A673 (cell line): ENCODE measurements at regions not wholly inside any gene's neighbourhood (a gene's known extent, or its start where the extent isn't known, plus 50 kb on each side); places are given as distances from the start of the nearest gene placed in this dataset.

Experiments used
- BruUV-seq: library from RNA; stranded (reverse); fragments of 400-500 nt; replicated peaks from 2 replicates; lab custom pipeline; 2021; lab: Mats Ljungman, UMichigan
- CTCF ChIA-PET: fragments of 300-600 bp; sonication (Branson Sonifier 250); formaldehyde crosslinking; loops from one replicate; lab custom pipeline; 2022; ENCODE audit warnings: antibody characterized with exemption; lab: Charles Lee
- POLR2A ChIA-PET: fragments of 300-600 bp; sonication (Branson Sonifier 250); formaldehyde crosslinking; loops from one replicate; lab custom pipeline; 2022; ENCODE audit warnings: antibody characterized with exemption; ENCODE audit not compliant: low non-redundant PET; lab: Charles Lee
- DNase-seq: peaks from one replicate; pipeline ENCODE4 v3.0.0-alpha.2; 2015; ENCODE audit warnings: low spot score
- H3K27ac ChIP-seq: fragments of 200-600 bp; sonication (generic); 2 replicates; pipeline ENCODE4 v1.5.1; 2016; ENCODE audit warnings: mixed run types, low read depth, mild to moderate bottlenecking, mixed read lengths, antibody characterized with exemption, low read length; ENCODE audit not compliant: poor library complexity, severe bottlenecking
- H3K27me3 ChIP-seq: fragments of 200-600 bp; sonication (generic); replicated peaks from 2 replicates; pipeline ENCODE4 v1.6.1; 2017; ENCODE audit warnings: mixed run types, low read depth, mild to moderate bottlenecking, mixed read lengths, antibody characterized with exemption, low read length; ENCODE audit not compliant: insufficient read depth, poor library complexity
- H3K36me3 ChIP-seq: fragments of 200-600 bp; sonication (generic); 2 replicates; pipeline ENCODE4 v1.6.1; 2016; ENCODE audit warnings: mixed run types, mild to moderate bottlenecking, mixed read lengths, antibody characterized with exemption, low read length; ENCODE audit not compliant: insufficient read depth, poor library complexity, severe bottlenecking
- H3K4me1 ChIP-seq: fragments of 200-600 bp; sonication (generic); 2 replicates; pipeline ENCODE4 v1.6.1; 2017; ENCODE audit warnings: mixed run types, mild to moderate bottlenecking, mixed read lengths, antibody characterized with exemption, low read length; ENCODE audit not compliant: insufficient read depth, poor library complexity, severe bottlenecking
- H3K4me3 ChIP-seq: fragments of 200-600 bp; sonication (generic); 2 replicates; pipeline ENCODE4 v1.5.1; 2016; ENCODE audit warnings: low read depth, mixed run types, mild to moderate bottlenecking, mixed read lengths, low read length; ENCODE audit not compliant: poor library complexity, severe bottlenecking
- H3K9me3 ChIP-seq: fragments of 200-600 bp; sonication (generic); 2 replicates; pipeline ENCODE4 v1.6.1; 2016; ENCODE audit warnings: mixed run types, low read depth, mild to moderate bottlenecking, mixed read lengths, antibody characterized with exemption, low read length; ENCODE audit not compliant: poor library complexity, severe bottlenecking
- CTCF ChIP-seq: fragments of 300-800, 200-600 bp; sonication (generic); conservative IDR thresholded peaks from 2 replicates; pipeline ENCODE4 v1.5.1; 2017; ENCODE audit warnings: low read depth, mild to moderate bottlenecking, antibody characterized with exemption, low read length, moderate library complexity, mixed read lengths
- EZH2 ChIP-seq: fragments of 200-600 bp; sonication (generic); IDR thresholded peaks from 2 replicates; pipeline ENCODE4 v1.6.1; 2017; ENCODE audit warnings: borderline replicate concordance, low read depth, mild to moderate bottlenecking, mixed read lengths, antibody characterized with exemption, low read length; ENCODE audit not compliant: poor library complexity, severe bottlenecking
- intact Hi-C: fragments of 100-400 bp; cut with micrococcal nuclease; formaldehyde crosslinking; loops from one replicate; pipeline ENCODE4 v1.10.0; 2022; ENCODE audit not compliant: unreplicated experiment

DNA sequence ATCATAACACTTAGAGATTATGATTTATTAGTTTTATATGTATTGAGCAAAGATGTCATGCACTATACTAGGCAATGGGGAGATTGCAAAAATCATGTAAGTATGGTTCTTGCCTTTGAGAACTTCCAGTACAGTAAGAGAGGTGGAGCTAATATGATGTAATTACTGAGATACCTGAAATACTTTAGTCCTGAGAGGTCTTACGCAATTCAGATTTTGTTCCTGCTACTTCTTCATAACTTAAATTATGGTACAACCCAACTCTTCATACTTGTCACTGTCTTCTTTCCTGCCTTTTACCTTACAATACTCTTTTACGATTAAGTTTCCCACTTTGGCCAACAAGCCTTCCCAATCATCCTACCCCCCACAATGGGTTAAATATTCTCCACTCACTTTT is 564.2 kb upstream of the PITX2 start:
- H3K36me3 ChIP-seq: no peaks in the 10 kb centered on the region
- intact Hi-C loops: no loop called here
- H3K27me3 ChIP-seq: no peaks in the 10 kb centered on the region
- ChIA-PET POLR2A (no interaction called here), CTCF (no interaction called here)
- H3K9me3 ChIP-seq: no peaks in the 10 kb centered on the region
- TF ChIP-seq CTCF: no peak
- TF ChIP-seq EZH2: no peak
- H3K27ac ChIP-seq: no peak overlapping the region
- no peaks in the 10 kb centered on the region for H3K4me1 ChIP-seq
- BruUV-seq: no TSS peak
- H3K4me3 ChIP-seq: no peak overlapping the region
- DNase-seq: no peak

GRCh38 chr4:111198446-111198845 is 575.6 kb upstream of the PITX2 start:
- ChIA-PET POLR2A (interaction anchor here (0.7 kb wide), 1 partner anchor 21 kb away, joined by 3 read pairs; no protein-coding TSS in a partner anchor), CTCF (no interaction called here)
- Histone ChIP-seq H3K36me3 (no peaks in the 10 kb centered on the region), H3K4me1 (no peaks in the 10 kb centered on the region), H3K27ac (no peak overlapping the region), H3K9me3 (no peaks in the 10 kb centered on the region), H3K27me3 (no peaks in the 10 kb centered on the region), H3K4me3 (no peak overlapping the region)
- BruUV-seq: no TSS peak
- DNase-seq: no peak
- intact Hi-C loops: no loop called here
- TF ChIP-seq EZH2 (no peak), CTCF (no peak)

- H3K9me3 ChIP-seq: no peaks in the 10 kb centered on the region
- TF ChIP-seq EZH2 (no peak), CTCF (no peak)
- POLR2A ChIA-PET: interaction anchor here (0.6 kb wide), 1 partner anchor 96 kb away, joined by 3 read pairs; no protein-coding TSS in a partner anchor
- no peak for DNase-seq
- intact Hi-C loops: no loop called here
- H3K36me3 ChIP-seq: no peaks in the 10 kb centered on the region
- no peaks in the 10 kb centered on the region for H3K4me1 ChIP-seq
- no TSS peak for BruUV-seq
- H3K27me3 ChIP-seq: no peaks in the 10 kb centered on the region
- H3K4me3 ChIP-seq: no peak overlapping the region
- CTCF ChIA-PET: no interaction called here
- no peak overlapping the region for H3K27ac ChIP-seq
Measured at GRCh38 chr4:111204797-111205196, 581.9 kb upstream of the PITX2 start.
